HG02610 (cell line): ENCODE measurements at regions not wholly inside any gene's neighbourhood (a gene's known extent, or its start where the extent isn't known, plus 50 kb on each side); places are given as distances from the start of the nearest gene placed in this dataset.

Experiments
- ATAC-seq: cut with Tn5 transposase; IDR thresholded peaks from one replicate; pipeline ENCODE4 v1.9.1; 2021; ENCODE audit warnings: mild to moderate bottlenecking, moderate library complexity; ENCODE audit not compliant: unreplicated experiment

GRCh38 chr2:35408320-35408719 lies 947.3 kb upstream of the CRIM1 start:
- no peak for ATAC-seq

GRCh38 chr2:35391736-35392442 lies 963.7 kb upstream of the CRIM1 start:
- ATAC-seq = no peak

GRCh38 chr2:35378791-35379190 lies 976.8 kb upstream of the CRIM1 start:
- ATAC-seq = no peak

- no peak for ATAC-seq
Measured at GRCh38 chr2:35374845-35375244, 980.7 kb upstream of the CRIM1 start.

- ATAC-seq = no peak
Measured at GRCh38 chr2:35365859-35366258, 989.7 kb upstream of the CRIM1 start.

GRCh38 chr2:35356332-35356731 lies 999.2 kb upstream of the CRIM1 start:
- ATAC-seq = no peak

GRCh38 chr2:35355056-35355455 lies 1000.5 kb upstream of the CRIM1 start:
- no peak for ATAC-seq

GRCh38 chr2:35347561-35347960 lies 1008.0 kb upstream of the CRIM1 start:
- no peak for ATAC-seq

- no peak for ATAC-seq
Measured at GRCh38 chr2:35343135-35343534, 1012.4 kb upstream of the CRIM1 start.

- no peak for ATAC-seq
Measured at GRCh38 chr2:35339211-35339610, 1016.4 kb upstream of the CRIM1 start.

- no peak for ATAC-seq
Measured at GRCh38 chr2:35337922-35338321, 1017.7 kb upstream of the CRIM1 start.

- no peak for ATAC-seq
Measured at GRCh38 chr2:35314049-35314448, 1041.5 kb upstream of the CRIM1 start.

- no peak for ATAC-seq
Measured at GRCh38 chr2:35301369-35301768, 1054.2 kb upstream of the CRIM1 start.

GRCh38 chr2:35298493-35298892 lies 1057.1 kb upstream of the CRIM1 start:
- ATAC-seq = no peak

- no peak for ATAC-seq
Measured at GRCh38 chr2:35297403-35297802, 1058.2 kb upstream of the CRIM1 start.

GRCh38 chr2:35294636-35295263 lies 1060.8 kb upstream of the CRIM1 start:
- no peak for ATAC-seq

GRCh38 chr2:35293261-35293660 lies 1062.3 kb upstream of the CRIM1 start:
- no peak for ATAC-seq

GRCh38 chr2:35292199-35292598 lies 1063.4 kb upstream of the CRIM1 start:
- ATAC-seq = no peak

GRCh38 chr2:35281702-35282101 lies 1073.9 kb upstream of the CRIM1 start:
- ATAC-seq = no peak

GRCh38 chr2:35255826-35256225 lies 1099.8 kb upstream of the CRIM1 start:
- no peak for ATAC-seq

- no peak for ATAC-seq
Measured at GRCh38 chr2:35251156-35251555, 1104.4 kb upstream of the CRIM1 start.

GRCh38 chr2:35246702-35247101 lies 1108.9 kb upstream of the CRIM1 start:
- no peak for ATAC-seq

GRCh38 chr2:35228584-35228983 lies 1127.0 kb upstream of the CRIM1 start:
- no peak for ATAC-seq
